HepG2 (cell line): ENCODE measurements at regions not wholly inside any gene's neighbourhood (a gene's known extent, or its start where the extent isn't known, plus 50 kb on each side); places are given as distances from the start of the nearest gene placed in this dataset.
A peak's percentile ranks its signal among the peaks of the same experiment; 100 is the strongest.

Source experiments
- AFF4 ChIP-seq: sonication (generic); formaldehyde crosslinking; IDR thresholded peaks from 2 replicates; pipeline ENCODE4 v1.4.0; 2020; ENCODE audit warnings: missing genetic modification reagents
- ATF1 ChIP-seq: IDR thresholded peaks from 2 replicates; pipeline ENCODE4 v1.6.1; 2016; ENCODE audit warnings: mild to moderate bottlenecking, control low read depth
- HNF4A ChIP-seq: sonication (generic); formaldehyde crosslinking; IDR thresholded peaks from 2 replicates; pipeline ENCODE4 v1.4.0; 2020; ENCODE audit warnings: missing genetic modification reagents
- HNF4G ChIP-seq, 2 experiments: sonication (generic) in 1 of 2; formaldehyde crosslinking in 1 of 2; IDR thresholded peaks; 2 replicates each; pipeline versions ENCODE4 v1.4.0 to v1.6.1; 2011 to 2020; ENCODE audit warnings: borderline replicate concordance in 2 of 2, low read depth in 2 of 2, mild to moderate bottlenecking in 2 of 2, low read length in 1 of 2, missing genetic modification reagents in 1 of 2, moderate library complexity in 1 of 2
- HNRNPUL1 ChIP-seq: fragments of 200-400 bp; formaldehyde crosslinking; IDR thresholded peaks from 2 replicates; pipeline ENCODE4 v1.6.1; 2017; ENCODE audit warnings: low read depth, mild to moderate bottlenecking, low read length, moderate library complexity
- JUNB ChIP-seq: sonication (generic); formaldehyde crosslinking; IDR thresholded peaks from 2 replicates; pipeline ENCODE4 v1.8.0; 2022; ENCODE audit warnings: missing genetic modification reagents, mild to moderate bottlenecking, borderline replicate concordance
- MEF2D ChIP-seq: sonication (generic); formaldehyde crosslinking; IDR thresholded peaks from 2 replicates; pipeline ENCODE4 v1.5.1; 2020; ENCODE audit warnings: mild to moderate bottlenecking, missing genetic modification reagents
- NFKBIZ ChIP-seq: IDR thresholded peaks from 2 replicates; pipeline ENCODE4 v1.6.1; 2018; ENCODE audit warnings: missing genetic modification reagents, missing compliant biosample characterization
- PAF1 ChIP-seq: IDR thresholded peaks from 2 replicates; pipeline ENCODE4 v1.6.1; 2016; ENCODE audit warnings: missing genetic modification reagents, missing compliant biosample characterization
- RAD21 ChIP-seq: fragments of 450-650 bp; formaldehyde crosslinking; IDR thresholded peaks from 2 replicates; pipeline ENCODE4 v1.5.0; 2020; ENCODE audit warnings: mild to moderate bottlenecking
- RELA ChIP-seq: sonication (generic); formaldehyde crosslinking; IDR thresholded peaks from 2 replicates; pipeline ENCODE4 v1.4.0; 2020; ENCODE audit warnings: missing genetic modification reagents
- TFE3 ChIP-seq: IDR thresholded peaks from 2 replicates; pipeline ENCODE4 v1.6.1; 2016
- ZGPAT ChIP-seq: IDR thresholded peaks from 2 replicates; pipeline ENCODE4 v1.6.1; 2016; ENCODE audit warnings: mild to moderate bottlenecking
- ZNF710 ChIP-seq: sonication (generic); formaldehyde crosslinking; IDR thresholded peaks from 2 replicates; pipeline ENCODE4 v1.5.0; 2020; ENCODE audit warnings: mild to moderate bottlenecking, missing genetic modification reagents, borderline replicate concordance
- ZXDC ChIP-seq: sonication (generic); formaldehyde crosslinking; IDR thresholded peaks from 2 replicates; pipeline ENCODE4 v1.5.0; 2020; ENCODE audit warnings: mild to moderate bottlenecking, missing genetic modification reagents

- TF ChIP-seq ZXDC (CRISPR knock-in tag) = no peak
- TF ChIP-seq RAD21 (CRISPR knock-in tag) = 0 out of 2 replicates have a peak, but pooled peaks have one; percentile 38
- TF ChIP-seq HNF4G (IDR thresholded peaks at IDR 0.05; ENCODE audit: borderline replicate concordance, low read depth, low read length) = peak; percentile 89
- TF ChIP-seq HNF4G (CRISPR knock-in tag; IDR thresholded peaks at IDR 0.05; ENCODE audit: borderline replicate concordance, low read depth) = peak; percentile 32; the same call in 1 of the 2 replicates
- no peak for TF ChIP-seq PAF1 (CRISPR knock-in tag)
- TF ChIP-seq ATF1 = peak; percentile 60
- TF ChIP-seq AFF4 (CRISPR knock-in tag) = no peak
- peak; percentile 86 for TF ChIP-seq HNRNPUL1
- peak; percentile 71; the same call in 1 of the 2 replicates for TF ChIP-seq ZNF710 (CRISPR knock-in tag)
- TF ChIP-seq NFKBIZ = peak; percentile 83; the same call in 1 of the 2 replicates
- TF ChIP-seq JUNB (CRISPR knock-in tag) = no peak
- peak; percentile 78; the same call in 1 of the 2 replicates for TF ChIP-seq TFE3 (CRISPR knock-in tag)
- peak; percentile 77 for TF ChIP-seq MEF2D (CRISPR knock-in tag)
- TF ChIP-seq ZGPAT = peak; percentile 95
- peak; percentile 93 for TF ChIP-seq HNF4A (CRISPR knock-in tag)
- TF ChIP-seq RELA = no peak
Measured at GRCh38 chr12:19066475-19067001, 63.0 kb upstream of the PLEKHA5 start (continued).
